RKO (cell line): ENCODE measurements at regions not wholly inside any gene's neighbourhood (a gene's known extent, or its start where the extent isn't known, plus 50 kb on each side); places are given as distances from the start of the nearest gene placed in this dataset.

Experiments
- DNase-seq: peaks from one replicate; pipeline ENCODE4 v3.0.0-alpha.2; 2016; ENCODE audit warnings: low spot score

- no peak for DNase-seq
Observed at GRCh38 chr2:23083966-23084365, 301.0 kb upstream of the KLHL29 start.

GRCh38 chr2:23091019-23091418, 294.0 kb upstream of the KLHL29 start:
- DNase-seq: no peak

DNA sequence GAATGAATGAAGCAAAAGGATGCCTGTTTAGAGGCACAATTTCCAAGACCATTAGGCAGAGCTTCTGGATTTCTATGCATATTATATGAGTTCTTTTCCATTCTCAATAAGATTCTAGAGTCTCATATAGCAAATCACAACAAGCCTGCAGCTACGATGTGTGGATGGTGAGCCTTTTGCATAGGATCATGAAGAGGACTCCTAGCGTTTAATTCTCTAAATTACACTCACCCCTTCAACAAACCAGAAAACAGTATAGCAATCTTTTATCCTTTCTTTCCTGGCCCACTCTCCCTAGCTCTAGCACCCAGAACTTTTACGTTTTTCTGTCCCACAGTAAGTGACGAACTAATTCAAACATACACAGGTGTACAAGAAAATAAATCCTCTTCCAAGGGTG, 293.1 kb upstream of the KLHL29 start:
- no peak for DNase-seq

DNA sequence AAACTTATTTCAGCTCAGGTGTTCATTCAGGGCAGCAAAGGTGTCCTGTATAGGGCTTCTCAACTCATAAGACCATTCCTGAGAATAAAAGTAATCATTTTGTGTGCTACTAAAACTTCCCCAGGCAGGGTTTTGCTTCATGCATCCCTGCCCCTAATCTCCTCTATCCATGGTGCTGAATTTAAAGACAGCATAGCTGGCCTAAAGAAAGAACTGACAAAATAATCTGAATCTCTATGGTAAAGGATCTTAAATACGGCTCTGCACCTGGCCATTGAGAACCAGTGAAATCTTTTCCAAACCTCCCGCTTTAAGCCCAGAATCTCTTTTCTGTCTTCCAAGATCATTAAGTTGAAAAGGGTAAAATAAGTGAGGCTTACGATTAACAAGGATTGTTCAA, 292.1 kb upstream of the KLHL29 start:
- DNase-seq: peak; percentile 47

DNA sequence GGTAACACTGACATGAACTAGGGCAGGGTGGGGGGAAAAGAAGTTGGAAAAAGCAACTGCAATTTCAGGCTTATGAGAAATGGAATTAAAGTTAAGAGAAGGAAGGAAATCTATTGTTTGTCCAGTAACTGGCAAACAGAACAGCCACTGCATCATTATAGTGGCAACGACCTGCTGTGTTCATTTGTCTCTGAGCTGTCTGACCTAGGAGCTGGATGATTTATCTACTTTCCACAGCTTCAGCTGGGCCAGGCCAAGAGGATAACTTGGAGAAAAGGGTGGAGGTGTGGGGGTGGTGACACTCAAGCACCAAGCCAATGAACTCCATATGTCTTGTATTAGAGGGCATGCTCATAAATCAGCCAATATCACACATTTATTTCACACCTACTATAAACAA, 291.5 kb upstream of the KLHL29 start:
- DNase-seq: no peak

DNA sequence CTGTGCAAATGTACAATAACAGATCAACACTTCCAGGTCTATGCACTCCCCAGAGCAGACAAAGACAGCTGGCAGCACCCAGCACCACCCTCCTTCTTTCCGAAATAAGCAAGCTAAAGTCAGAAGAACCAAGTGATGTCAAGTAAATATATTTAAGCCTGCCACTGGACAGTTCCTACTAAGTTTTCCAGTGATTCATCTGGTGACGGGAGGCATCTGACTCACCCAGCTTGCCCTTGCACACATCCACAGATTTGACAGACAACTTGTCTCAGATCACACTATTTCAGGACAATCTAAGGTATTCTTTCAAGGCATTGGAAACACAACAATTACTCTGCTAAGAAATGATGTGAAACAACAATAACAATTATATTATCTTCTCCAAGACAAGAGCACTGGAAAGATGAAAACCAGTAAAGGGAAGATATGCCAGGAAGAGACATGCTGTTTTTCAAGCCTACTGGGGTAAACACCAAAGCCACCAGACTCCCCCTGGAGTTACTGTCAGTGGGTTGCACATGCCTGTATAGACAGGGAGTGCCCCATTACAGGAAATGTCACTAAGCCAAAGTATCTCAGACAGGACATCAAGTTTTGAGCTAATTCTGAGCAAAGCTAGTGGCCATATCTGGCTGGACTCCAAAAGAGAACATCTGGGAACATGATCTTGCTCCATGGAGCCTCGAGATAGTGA, 287.9 kb upstream of the KLHL29 start:
- DNase-seq: peak; percentile 67

DNA sequence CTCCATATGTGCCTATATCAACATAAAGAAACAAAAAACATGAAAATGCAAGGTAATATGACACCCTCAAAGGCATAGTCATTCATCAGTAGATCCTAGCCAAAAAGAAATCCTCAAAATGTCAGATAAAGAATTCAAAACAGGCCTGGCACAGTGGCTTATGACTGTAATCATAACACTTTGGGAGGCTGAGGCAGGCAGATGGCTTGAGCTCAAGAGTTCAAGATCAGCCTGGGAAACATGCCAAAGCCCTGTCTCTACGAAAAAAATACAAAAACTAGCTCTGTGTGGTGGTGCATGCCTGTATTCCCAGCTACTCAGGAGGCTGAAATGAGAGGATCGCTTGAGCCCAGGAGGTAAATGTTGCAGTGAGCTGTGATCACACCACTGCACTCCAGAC, 284.6 kb upstream of the KLHL29 start:
- no peak for DNase-seq

- no peak for DNase-seq
Observed at GRCh38 chr2:23106242-23106785, 278.7 kb upstream of the KLHL29 start.

DNA sequence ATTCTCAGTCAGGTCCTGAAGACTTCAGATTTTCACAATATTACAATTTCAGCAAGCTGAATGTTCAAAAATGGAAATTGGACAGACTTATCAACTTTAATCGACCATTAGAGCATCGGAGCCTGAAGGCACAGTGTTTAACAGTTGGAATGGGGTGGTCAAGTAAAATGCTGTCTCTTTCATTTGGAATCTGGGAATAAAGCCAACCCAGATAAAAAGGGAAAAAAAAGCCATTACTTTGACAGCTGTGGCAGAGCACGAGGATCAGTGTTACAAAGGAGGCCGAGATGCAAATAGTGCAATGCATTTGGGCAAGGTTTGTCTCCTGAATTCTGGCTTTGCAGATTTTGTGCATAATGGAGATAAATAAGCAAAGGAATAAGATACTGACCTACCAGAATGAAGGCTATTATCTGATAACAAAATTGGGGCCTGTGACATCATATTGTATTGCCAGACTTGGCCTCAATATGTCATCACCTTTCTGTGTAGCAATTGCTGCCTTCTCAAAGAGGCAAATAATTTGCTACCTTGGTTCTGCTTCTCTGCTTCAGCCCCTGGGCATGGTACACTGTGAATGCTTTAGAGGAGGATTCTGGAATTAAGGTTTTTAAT, 277.5 kb upstream of the KLHL29 start:
- DNase-seq: no peak

GRCh38 chr2:23111263-23111662, 273.7 kb upstream of the KLHL29 start:
- DNase-seq: no peak

GRCh38 chr2:23112517-23112916, 272.5 kb upstream of the KLHL29 start:
- DNase-seq: no peak

GRCh38 chr2:23114299-23114698, 270.7 kb upstream of the KLHL29 start:
- DNase-seq: no peak

- no peak for DNase-seq
Observed at GRCh38 chr2:23118313-23118712, 266.7 kb upstream of the KLHL29 start.

GRCh38 chr2:23118894-23119293, 266.1 kb upstream of the KLHL29 start:
- no peak for DNase-seq

GRCh38 chr2:23120161-23120560, 264.8 kb upstream of the KLHL29 start:
- no peak for DNase-seq

DNA sequence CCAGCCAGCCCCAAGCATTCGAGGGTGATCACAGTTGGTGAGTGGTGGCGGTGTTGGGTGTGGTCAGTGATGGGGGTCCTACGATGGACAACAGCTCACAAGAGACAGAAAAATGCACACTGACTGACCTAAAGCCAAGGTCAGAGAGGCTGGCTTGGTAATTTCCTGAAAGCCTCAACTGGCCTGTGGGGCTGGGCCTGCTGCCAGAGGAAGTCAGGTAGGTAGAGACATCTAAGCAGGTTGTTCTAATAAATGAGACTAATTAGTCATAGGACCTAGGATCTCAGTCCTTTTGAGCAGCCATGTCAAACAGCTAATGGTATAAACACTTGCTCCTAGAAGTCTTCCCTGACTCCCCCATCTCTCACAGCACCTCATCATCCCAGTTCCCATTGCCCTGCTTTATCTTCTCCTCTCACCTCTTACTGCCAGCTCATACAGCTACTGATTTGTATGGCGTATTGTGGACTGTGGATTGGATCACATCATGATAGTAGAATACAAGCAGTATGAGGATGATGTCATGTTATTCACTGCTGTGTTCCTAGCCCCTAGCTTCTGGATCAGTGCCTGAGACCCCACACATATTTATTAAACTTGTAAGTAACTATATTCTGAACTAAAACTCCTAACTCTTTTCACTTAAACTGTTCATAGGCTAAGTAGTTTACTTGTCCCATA, 262.9 kb upstream of the KLHL29 start:
- no peak for DNase-seq

DNA sequence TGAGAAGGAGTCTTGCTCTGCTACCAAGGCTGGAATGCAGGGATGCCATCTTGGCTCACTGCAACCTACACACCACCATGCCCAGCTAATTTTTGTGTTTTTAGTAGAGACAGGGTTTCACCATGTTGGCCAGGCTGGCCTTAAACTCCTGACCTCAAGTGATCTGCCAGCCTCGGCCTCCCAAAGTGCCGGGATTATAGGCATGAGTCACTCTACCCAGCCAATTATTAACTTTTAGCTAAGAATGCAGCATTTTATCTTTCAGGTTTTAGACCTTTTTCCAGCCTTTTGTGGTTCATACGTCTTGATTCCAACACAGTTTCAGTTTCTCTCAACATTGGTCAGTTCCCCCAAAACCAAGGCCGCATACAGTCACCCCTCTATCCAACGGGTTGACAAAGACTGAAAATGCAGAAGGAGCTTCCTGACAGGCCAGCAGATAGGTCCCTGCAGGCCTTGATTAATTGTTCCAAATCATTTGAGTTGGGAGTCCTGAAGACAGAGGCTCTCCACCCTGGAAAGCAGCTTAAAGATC, 262.2 kb upstream of the KLHL29 start:
- no peak for DNase-seq

DNA sequence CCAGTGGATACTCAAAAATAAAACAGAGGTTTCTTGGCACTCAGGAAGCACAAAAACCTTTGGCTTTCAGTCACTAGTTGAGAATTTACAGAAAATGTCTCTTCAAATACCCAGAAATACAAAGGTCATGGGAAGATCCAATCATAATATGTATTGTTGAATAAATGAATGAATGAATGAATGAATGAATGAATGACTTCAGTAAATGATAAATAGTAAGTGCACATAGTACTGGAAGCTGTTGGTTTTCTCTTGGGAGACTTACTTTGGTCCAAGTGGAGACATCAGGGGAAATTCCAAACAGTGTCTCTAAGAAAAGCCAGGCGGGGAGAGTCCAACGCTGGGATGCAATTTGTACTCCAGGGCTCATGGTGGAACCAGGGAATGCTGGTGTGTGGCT, 261.3 kb upstream of the KLHL29 start:
- DNase-seq: no peak

DNA sequence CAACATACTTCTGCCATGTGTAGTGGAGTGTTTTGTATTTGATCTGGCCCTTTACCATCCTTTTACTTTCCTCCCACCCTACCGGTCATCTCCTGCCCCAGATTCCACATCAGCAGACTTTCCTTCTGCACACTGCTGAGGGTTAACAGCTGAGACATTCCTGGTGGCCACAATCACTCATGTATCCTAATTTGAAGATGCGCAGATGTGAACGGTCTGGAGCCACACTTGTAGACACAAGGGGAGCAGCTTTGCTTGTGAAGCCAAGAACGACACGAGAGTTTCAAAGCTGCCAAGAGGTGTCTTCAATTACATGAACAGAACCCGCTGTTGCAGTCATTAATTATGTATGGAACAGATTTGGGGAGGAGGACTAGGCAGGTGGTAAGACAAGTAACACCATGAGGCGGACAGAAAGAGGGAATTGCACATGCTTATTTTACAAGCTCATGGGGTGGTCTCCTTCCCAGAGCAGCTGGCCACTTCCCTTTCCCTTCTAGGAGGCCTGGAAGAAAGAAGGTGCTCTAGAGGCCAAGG, 260.7 kb upstream of the KLHL29 start:
- DNase-seq: no peak

GRCh38 chr2:23127465-23127864, 257.5 kb upstream of the KLHL29 start:
- DNase-seq: no peak

GRCh38 chr2:23128684-23129292, 256.2 kb upstream of the KLHL29 start:
- no peak for DNase-seq

- DNase-seq: no peak
Observed at GRCh38 chr2:23131066-23131575, 253.9 kb upstream of the KLHL29 start.
